Trophoblast cell (in vitro differentiated cells and primary cell): ENCODE measurements at regions not wholly inside any gene's neighbourhood (a gene's known extent, or its start where the extent isn't known, plus 50 kb on each side); places are given as distances from the start of the nearest gene placed in this dataset.

Experiments used
- DNase-seq, 2 donors: peaks; one replicate each; pipeline ENCODE4 v3.0.0-alpha.2; 2016
- H2AFZ ChIP-seq: 2 replicates; pipeline ENCODE4 v1.6.1; 2013; ENCODE audit warnings: low read length, moderate library complexity, mild to moderate bottlenecking; ENCODE audit not compliant: insufficient read depth, poor library complexity
- H2AK5ac ChIP-seq: 2 replicates; pipeline ENCODE4 v1.6.1; 2013; ENCODE audit warnings: mild to moderate bottlenecking, low read length
- H2BK120ac ChIP-seq: 2 replicates; pipeline ENCODE4 v1.6.1; 2013; ENCODE audit warnings: low read length, mild to moderate bottlenecking, moderate library complexity; ENCODE audit not compliant: insufficient read depth, poor library complexity
- H2BK12ac ChIP-seq: 2 replicates; pipeline ENCODE4 v1.6.1; 2013; ENCODE audit warnings: mild to moderate bottlenecking, low read length, moderate library complexity
- H2BK5ac ChIP-seq: 2 replicates; pipeline ENCODE4 v1.6.1; 2013; ENCODE audit warnings: low read length, low read depth, moderate library complexity, mild to moderate bottlenecking; ENCODE audit not compliant: poor library complexity
- H3K14ac ChIP-seq: 2 replicates; pipeline ENCODE4 v1.6.1; 2013; ENCODE audit warnings: mild to moderate bottlenecking, low read length
- H3K18ac ChIP-seq: 2 replicates; pipeline ENCODE4 v1.6.1; 2013; ENCODE audit warnings: mild to moderate bottlenecking, low read length
- H3K23ac ChIP-seq: 2 replicates; pipeline ENCODE4 v1.6.1; 2013; ENCODE audit warnings: low read length
- H3K27ac ChIP-seq: 2 replicates; pipeline ENCODE4 v1.5.1; 2013; ENCODE audit warnings: low read depth, mild to moderate bottlenecking, inconsistent platforms, low read length, moderate library complexity
- H3K27me3 ChIP-seq: 2 replicates; pipeline ENCODE4 v1.6.1; 2013; ENCODE audit warnings: inconsistent platforms, mild to moderate bottlenecking, low read length, moderate library complexity; ENCODE audit not compliant: insufficient read depth
- H3K36me3 ChIP-seq, 2 experiments: 1 replicate in 1 of 2; 2 replicates in 1 of 2; pipeline ENCODE4 v1.6.1; 2013; ENCODE audit warnings: low read length in 2 of 2, mild to moderate bottlenecking in 2 of 2, moderate library complexity in 1 of 2; ENCODE audit not compliant: insufficient read depth in 2 of 2, control insufficient read depth in 1 of 2
- H3K4ac ChIP-seq: 2 replicates; pipeline ENCODE4 v1.6.1; 2013; ENCODE audit warnings: low read depth, mild to moderate bottlenecking, low read length, moderate library complexity
- H3K4me1 ChIP-seq, 2 experiments: 1 replicate in 1 of 2; 2 replicates in 1 of 2; pipeline ENCODE4 v1.6.1; 2013; ENCODE audit warnings: low read length in 2 of 2, mild to moderate bottlenecking in 2 of 2, moderate library complexity in 1 of 2; ENCODE audit not compliant: insufficient read depth in 2 of 2, control insufficient read depth in 1 of 2
- H3K4me2 ChIP-seq: 2 replicates; pipeline ENCODE4 v1.6.1; 2013; ENCODE audit warnings: inconsistent platforms, mild to moderate bottlenecking, low read length, moderate library complexity
- H3K4me3 ChIP-seq: 2 replicates; pipeline ENCODE4 v1.5.1; 2013; ENCODE audit warnings: mild to moderate bottlenecking, low read depth, low read length, inconsistent platforms
- H3K79me1 ChIP-seq: one replicate; pipeline ENCODE4 v1.6.1; 2013; ENCODE audit warnings: low read length
- H3K79me2 ChIP-seq: 2 replicates; pipeline ENCODE4 v1.6.1; 2013; ENCODE audit warnings: low read length, mild to moderate bottlenecking; ENCODE audit not compliant: control insufficient read depth, insufficient read depth, poor library complexity
- H3K9ac ChIP-seq: 2 replicates; pipeline ENCODE4 v1.6.1; 2013; ENCODE audit warnings: mild to moderate bottlenecking, low read length
- H3K9me3 ChIP-seq: 2 replicates; pipeline ENCODE4 v1.6.1; 2013; ENCODE audit warnings: low read depth, mild to moderate bottlenecking, control low read depth, inconsistent platforms, low read length; ENCODE audit not compliant: insufficient read depth
- H4K12ac ChIP-seq: 2 replicates; pipeline ENCODE4 v1.6.1; 2013; ENCODE audit warnings: low read depth, mild to moderate bottlenecking, low read length, moderate library complexity
- H4K8ac ChIP-seq: 2 replicates; pipeline ENCODE4 v1.6.1; 2013; ENCODE audit warnings: low read depth, mild to moderate bottlenecking, low read length, moderate library complexity
- H4K91ac ChIP-seq: one replicate; pipeline ENCODE4 v1.6.1; 2013; ENCODE audit warnings: low read depth, mild to moderate bottlenecking, low read length, moderate library complexity
- WGBS: extraction: QIAGEN DNeasy Blood & Tissue Kit; methylation state at CpG from one replicate; pipeline ENCODE4 v1.1.7; 2013; ENCODE audit warnings: missing lambda C conversion rate; ENCODE audit not compliant: insufficient read length, insufficient coverage; ENCODE audit errors: extremely low coverage; 5-methylcytosine and 5-hydroxymethylcytosine counted together

- Histone ChIP-seq H3K18ac (no peak overlapping the region), H4K8ac (no peak overlapping the region), H2AK5ac (no peak overlapping the region), H2BK120ac (no peak overlapping the region), H3K4me3 (no peak overlapping the region), H3K79me2 (no peaks in the 10 kb centered on the region), H3K4me2 (no peak overlapping the region), H3K36me3 (no peaks in the 10 kb centered on the region), H3K4me1 (no peaks in the 10 kb centered on the region), H3K14ac (no peak overlapping the region), H3K79me1 (no peaks in the 10 kb centered on the region), H3K23ac (no peak overlapping the region), H2BK5ac (no peak overlapping the region), H3K27me3 (no peaks in the 10 kb centered on the region), H3K9ac (no peak overlapping the region), H2BK12ac (no peak overlapping the region), H3K9me3 (no peaks in the 10 kb centered on the region), H4K91ac (no peak overlapping the region), H3K27ac (no peak overlapping the region), H4K12ac (no peak overlapping the region), H2AFZ (no peak overlapping the region), H3K4ac (no peak overlapping the region)
- no peak for DNase-seq
- WGBS = no CpG with 5 or more reads among the region's 4 CpGs
Measured at GRCh38 chr5:44868541-44868940, 59.8 kb downstream of the MRPS30 start.

- H2BK120ac ChIP-seq = no peak overlapping the region
- no peaks in the 10 kb centered on the region for H3K36me3 ChIP-seq
- no peak overlapping the region for H3K14ac ChIP-seq
- H4K91ac ChIP-seq = no peak overlapping the region
- H3K4me2 ChIP-seq = no peak overlapping the region
- H2AK5ac ChIP-seq = no peak overlapping the region
- no peak overlapping the region for H4K12ac ChIP-seq
- H3K4me3 ChIP-seq = no peak overlapping the region
- H3K23ac ChIP-seq = no peak overlapping the region
- no peak overlapping the region for H2AFZ ChIP-seq
- H3K9me3 ChIP-seq = no peaks in the 10 kb centered on the region
- H2BK12ac ChIP-seq = no peak overlapping the region
- H3K79me1 ChIP-seq = no peaks in the 10 kb centered on the region
- DNase-seq = no peak
- no peak overlapping the region for H3K9ac ChIP-seq
- no peaks in the 10 kb centered on the region for H3K4me1 ChIP-seq
- H3K18ac ChIP-seq = no peak overlapping the region
- H3K27ac ChIP-seq = no peak overlapping the region
- H3K79me2 ChIP-seq = no peaks in the 10 kb centered on the region
- no peak overlapping the region for H2BK5ac ChIP-seq
- no CpG with 5 or more reads among the region's 2 CpGs for WGBS
- H3K27me3 ChIP-seq = no peaks in the 10 kb centered on the region
- H3K4ac ChIP-seq = no peak overlapping the region
- H4K8ac ChIP-seq = no peak overlapping the region
Measured at GRCh38 chr5:44869928-44870327, 61.2 kb downstream of the MRPS30 start.

GRCh38 chr5:44870430-44870829, 61.7 kb downstream of the MRPS30 start:
- Histone ChIP-seq H2AK5ac (no peak overlapping the region), H3K23ac (no peak overlapping the region), H3K36me3 (no peaks in the 10 kb centered on the region), H3K79me2 (no peaks in the 10 kb centered on the region), H2BK12ac (no peak overlapping the region), H4K91ac (no peak overlapping the region), H3K4me3 (no peak overlapping the region), H2BK5ac (no peak overlapping the region), H3K18ac (no peak overlapping the region), H3K4me2 (no peak overlapping the region), H3K4me1 (no peaks in the 10 kb centered on the region), H3K14ac (no peak overlapping the region), H2BK120ac (no peak overlapping the region), H3K9me3 (no peaks in the 10 kb centered on the region), H3K79me1 (no peaks in the 10 kb centered on the region), H4K8ac (no peak overlapping the region), H4K12ac (no peak overlapping the region), H3K4ac (no peak overlapping the region), H3K27me3 (no peaks in the 10 kb centered on the region), H3K27ac (no peak overlapping the region), H2AFZ (no peak overlapping the region), H3K9ac (no peak overlapping the region)
- DNase-seq = no peak

GRCh38 chr5:44871401-44871800, 62.7 kb downstream of the MRPS30 start:
- Histone ChIP-seq H3K36me3 (no peaks in the 10 kb centered on the region), H3K23ac (peak overlapping the region; percentile 75), H3K27ac (no peak overlapping the region), H3K18ac (no peak overlapping the region), H3K9ac (no peak overlapping the region), H3K79me1 (no peaks in the 10 kb centered on the region), H3K79me2 (no peaks in the 10 kb centered on the region), H3K27me3 (no peaks in the 10 kb centered on the region), H2AFZ (no peak overlapping the region), H4K12ac (no peak overlapping the region), H4K8ac (no peak overlapping the region), H3K9me3 (no peaks in the 10 kb centered on the region), H2BK5ac (no peak overlapping the region), H2AK5ac (no peak overlapping the region), H2BK12ac (no peak overlapping the region), H3K4me2 (no peak overlapping the region), H3K4me1 (no peaks in the 10 kb centered on the region), H2BK120ac (no peak overlapping the region), H3K14ac (no peak overlapping the region), H4K91ac (no peak overlapping the region), H3K4ac (no peak overlapping the region), H3K4me3 (no peak overlapping the region)
- WGBS = no CpG with 5 or more reads among the region's 2 CpGs
- DNase-seq = no peak
